Liver (tissue), 8 donors: ENCODE measurements at regions not wholly inside any gene's neighbourhood (a gene's known extent, or its start where the extent isn't known, plus 50 kb on each side); places are given as distances from the start of the nearest gene placed in this dataset.

Source experiments
- DNase-seq: peaks from one replicate; pipeline ENCODE4 v3.0.0-alpha.2; 2017; ENCODE audit warnings: low spot score
- H3K27ac ChIP-seq, 2 donors: one replicate each; pipeline ENCODE4 v1.7.0; 2013; ENCODE audit warnings: inconsistent platforms in 2 of 2, low read length in 2 of 2, control low read depth in 1 of 2, low read depth in 1 of 2, mild to moderate bottlenecking in 1 of 2
- H3K27me3 ChIP-seq, 4 donors: one replicate each; pipeline versions ENCODE4 v1.6.1 to v1.7.0; 2013; ENCODE audit warnings: low read length in 3 of 4, inconsistent platforms in 1 of 4, mild to moderate bottlenecking in 1 of 4, moderate library complexity in 1 of 4; ENCODE audit not compliant: control insufficient read depth in 4 of 4, insufficient read depth in 4 of 4
- H3K36me3 ChIP-seq, 4 donors: one replicate each; pipeline versions ENCODE4 v1.6.1 to v1.7.0; 2013; ENCODE audit warnings: low read length in 3 of 4, mild to moderate bottlenecking in 3 of 4, low read depth in 1 of 4, moderate library complexity in 1 of 4; ENCODE audit not compliant: control insufficient read depth in 4 of 4, insufficient read depth in 3 of 4
- H3K4me1 ChIP-seq, 4 donors: one replicate each; pipeline versions ENCODE4 v1.6.1 to v1.7.0; 2013; ENCODE audit warnings: low read length in 3 of 4, mild to moderate bottlenecking in 3 of 4, moderate library complexity in 1 of 4; ENCODE audit not compliant: control insufficient read depth in 4 of 4, insufficient read depth in 4 of 4
- H3K4me3 ChIP-seq, 3 donors: one replicate each; pipeline versions ENCODE4 v1.6.1 to v1.7.0; 2013; ENCODE audit warnings: low read length in 3 of 3, control low read depth in 1 of 3, low read depth in 1 of 3, mild to moderate bottlenecking in 1 of 3
- H3K9ac ChIP-seq, 2 donors: one replicate each; pipeline ENCODE4 v1.7.0; 2013; ENCODE audit warnings: low read length in 2 of 2, mild to moderate bottlenecking in 2 of 2, moderate library complexity in 2 of 2, control low read depth in 1 of 2, low read depth in 1 of 2
- H3K9me3 ChIP-seq, 4 donors: one replicate each; pipeline versions ENCODE4 v1.6.1 to v1.7.0; 2013; ENCODE audit warnings: low read length in 3 of 4; ENCODE audit not compliant: control insufficient read depth in 4 of 4
- CTCF ChIP-seq: fragments of 150-350 bp; IDR thresholded peaks from 2 replicates; pipeline ENCODE4 v1.5.1; 2017; ENCODE audit warnings: improper control_type of control experiment, low read depth, low read length; ENCODE audit not compliant: missing input control
- EGR1 ChIP-seq, 2 donors: IDR thresholded peaks; 2 replicates each; pipeline ENCODE4 v1.6.1; 2016 to 2018; ENCODE audit warnings: antibody characterized with exemption in 2 of 2, low read depth in 2 of 2
- FOXA1 ChIP-seq: IDR thresholded peaks from 2 replicates; pipeline ENCODE4 v1.6.1; 2016; ENCODE audit warnings: antibody characterized with exemption
- GABPA ChIP-seq, 2 donors: IDR thresholded peaks in 1 of 2; conservative IDR thresholded peaks in 1 of 2; 2 replicates each; pipeline ENCODE4 v1.6.1; 2016; ENCODE audit warnings: antibody characterized with exemption in 2 of 2, mild to moderate bottlenecking in 1 of 2, moderate library complexity in 1 of 2
- HNF4G ChIP-seq: IDR thresholded peaks from 2 replicates; pipeline ENCODE4 v1.6.1; 2016; ENCODE audit warnings: antibody characterized with exemption
- JUND ChIP-seq, 2 donors: IDR thresholded peaks; 2 replicates each; pipeline ENCODE4 v1.6.1; 2016; ENCODE audit warnings: antibody characterized with exemption in 2 of 2
- NR2F2 ChIP-seq: IDR thresholded peaks from 2 replicates; pipeline ENCODE4 v1.6.1; 2016; ENCODE audit warnings: antibody characterized with exemption
- REST ChIP-seq: IDR thresholded peaks from 2 replicates; pipeline ENCODE4 v1.6.1; 2016; ENCODE audit warnings: antibody characterized with exemption, mild to moderate bottlenecking
- SP1 ChIP-seq: IDR thresholded peaks from 2 replicates; pipeline ENCODE4 v1.6.1; 2018; ENCODE audit warnings: antibody characterized with exemption, mild to moderate bottlenecking
- TAF1 ChIP-seq: conservative IDR thresholded peaks from 2 replicates; pipeline ENCODE4 v1.6.1; 2016; ENCODE audit warnings: antibody characterized with exemption, mild to moderate bottlenecking
- YY1 ChIP-seq: IDR thresholded peaks from 2 replicates; pipeline ENCODE4 v1.6.1; 2016; ENCODE audit warnings: antibody characterized with exemption, mild to moderate bottlenecking
- WGBS: extraction: QIAGEN DNeasy Blood & Tissue Kit; methylation state at CpG from one replicate; pipeline ENCODE4 v1.1.7; 2013; 5-methylcytosine and 5-hydroxymethylcytosine counted together
- donor health status: healthy.
- donor health status: healthy.
- donor health status: healthy.
- donor health status: healthy.
- donor health status: healthy.

GRCh38 chr3:18249126-18249525 is 176.0 kb downstream of the SATB1 start:
- Histone ChIP-seq H3K4me3 (no peak overlapping the region), H3K9me3 (no peaks in the 10 kb centered on the region), H3K9ac (no peak overlapping the region), H3K27ac (no peak overlapping the region), H3K36me3 (no peaks in the 10 kb centered on the region), H3K27me3 (peaks cover 0 to 7% (median 0%) of the 10 kb centered on the region in 4 donors), H3K4me1 (no peaks in the 10 kb centered on the region)
- TF ChIP-seq TAF1 (no peak), SP1 (no peak), CTCF (no peak), GABPA (IDR thresholded peaks at IDR 0.05 in 1 of 2, conservative IDR thresholded peaks at IDR 0.05 in 1 of 2) (no peak), FOXA1 (no peak), NR2F2 (no peak)
- 83% methylated on average over 3 of the region's 3 CpGs for WGBS
- no peak for DNase-seq

GRCh38 chr3:18247776-18248310 is 177.3 kb downstream of the SATB1 start:
- no peak for TF ChIP-seq EGR1 (IDR thresholded peaks at IDR 0.05; ENCODE audit: low read depth in 2 of 2)
- no peak for TF ChIP-seq YY1
- no peak for TF ChIP-seq HNF4G
- WGBS, result 48% methylated on average over 2 of the region's 2 CpGs

GRCh38 chr3:18247139-18247695 is 177.9 kb downstream of the SATB1 start:
- Histone ChIP-seq H3K27ac (no peak overlapping the region), H3K4me1 (no peaks in the 10 kb centered on the region), H3K9ac (no peak overlapping the region), H3K36me3 (no peaks in the 10 kb centered on the region), H3K4me3 (no peak overlapping the region), H3K27me3 (peaks cover 0 to 2% (median 0%) of the 10 kb centered on the region in 4 donors), H3K9me3 (no peaks in the 10 kb centered on the region)
- DNase-seq, result no peak
- TF ChIP-seq EGR1 (IDR thresholded peaks at IDR 0.05; ENCODE audit: low read depth in 2 of 2), result no peak
- no peak for TF ChIP-seq JUND (IDR thresholded peaks at IDR 0.05)
- no peak for TF ChIP-seq TAF1
- TF ChIP-seq SP1, result no peak
- no peak for TF ChIP-seq NR2F2
- no peak for TF ChIP-seq REST

More at GRCh38 chr3:18247776-18248310, 177.3 kb downstream of the SATB1 start:
- no peaks in the 10 kb centered on the region for H3K36me3 ChIP-seq
- no peak overlapping the region for H3K27ac ChIP-seq
- H3K9ac ChIP-seq, result no peak overlapping the region
- no peak overlapping the region for H3K4me3 ChIP-seq
- no peaks in the 10 kb centered on the region for H3K9me3 ChIP-seq
- DNase-seq, result no peak
- H3K4me1 ChIP-seq, result no peaks in the 10 kb centered on the region
- H3K27me3 ChIP-seq, result peaks cover 0 to 7% (median 0%) of the 10 kb centered on the region in 4 donors
